Large intestine (tissue), 3 donors: ENCODE measurements at regions not wholly inside any gene's neighbourhood (a gene's known extent, or its start where the extent isn't known, plus 50 kb on each side); places are given as distances from the start of the nearest gene placed in this dataset.

Experiments
- DNase-seq, 2 donors: peaks; one replicate each; pipeline versions ENCODE4 v3.0.0 to v3.0.0-alpha.2; 2013
- H3K27ac ChIP-seq: one replicate; pipeline ENCODE4 v1.5.1; 2013; ENCODE audit warnings: low read length
- H3K27me3 ChIP-seq: 2 replicates; pipeline ENCODE4 v1.6.1; 2013; ENCODE audit warnings: low read length; ENCODE audit not compliant: control insufficient read depth, insufficient read depth
- H3K36me3 ChIP-seq: 2 replicates; pipeline ENCODE4 v1.6.1; 2013; ENCODE audit warnings: low read length; ENCODE audit not compliant: control insufficient read depth, insufficient read depth
- H3K4me1 ChIP-seq: one replicate; pipeline ENCODE4 v1.6.1; 2013; ENCODE audit warnings: low read length; ENCODE audit not compliant: control insufficient read depth, insufficient read depth
- H3K4me3 ChIP-seq: one replicate; pipeline ENCODE4 v1.5.1; 2013; ENCODE audit warnings: low read length
- H3K9me3 ChIP-seq: one replicate; pipeline ENCODE4 v1.6.1; 2013; ENCODE audit warnings: mild to moderate bottlenecking, low read depth, low read length, moderate library complexity; ENCODE audit not compliant: control insufficient read depth
- WGBS: methylation state at CpG from one replicate; pipeline ENCODE4 v1.1.5; 2013; ENCODE audit warnings: low lambda C conversion rate; ENCODE audit not compliant: insufficient coverage; 5-methylcytosine and 5-hydroxymethylcytosine counted together

GRCh38 chr3:26050776-26051175 lies 260.9 kb downstream of the OXSM start:
- DNase-seq, result no peak
- no peak overlapping the region for H3K4me3 ChIP-seq
- H3K9me3 ChIP-seq, result no peaks in the 10 kb centered on the region
- H3K36me3 ChIP-seq, result no peaks in the 10 kb centered on the region
- no peaks in the 10 kb centered on the region for H3K4me1 ChIP-seq
- no peaks in the 10 kb centered on the region for H3K27me3 ChIP-seq
- no peak overlapping the region for H3K27ac ChIP-seq
- WGBS, result no CpG with 5 or more reads among the region's 1 CpG

- H3K36me3 ChIP-seq, result no peaks in the 10 kb centered on the region
- H3K4me1 ChIP-seq, result no peaks in the 10 kb centered on the region
- H3K27ac ChIP-seq, result no peak overlapping the region
- WGBS, result no CpG with 5 or more reads among the region's 4 CpGs
- DNase-seq, result no peak
- H3K4me3 ChIP-seq, result no peak overlapping the region
- no peaks in the 10 kb centered on the region for H3K27me3 ChIP-seq
- no peaks in the 10 kb centered on the region for H3K9me3 ChIP-seq
Observed at GRCh38 chr3:26058901-26059321, 269.0 kb downstream of the OXSM start.

GRCh38 chr3:26061947-26062346 lies 272.1 kb downstream of the OXSM start:
- Histone ChIP-seq H3K27ac (no peak overlapping the region), H3K27me3 (no peaks in the 10 kb centered on the region), H3K36me3 (no peaks in the 10 kb centered on the region), H3K9me3 (no peaks in the 10 kb centered on the region), H3K4me3 (no peak overlapping the region), H3K4me1 (no peaks in the 10 kb centered on the region)
- DNase-seq, result no peak

GRCh38 chr3:26064297-26064696 lies 274.4 kb downstream of the OXSM start:
- H3K9me3 ChIP-seq, result no peaks in the 10 kb centered on the region
- H3K4me1 ChIP-seq, result no peaks in the 10 kb centered on the region
- H3K36me3 ChIP-seq, result no peaks in the 10 kb centered on the region
- no peak for DNase-seq
- H3K27me3 ChIP-seq, result no peaks in the 10 kb centered on the region
- no peak overlapping the region for H3K4me3 ChIP-seq
- WGBS, result no CpG with 5 or more reads among the region's 1 CpG
- H3K27ac ChIP-seq, result no peak overlapping the region

- WGBS, result no CpG with 5 or more reads among the region's 4 CpGs
- no peak overlapping the region for H3K27ac ChIP-seq
- H3K36me3 ChIP-seq, result no peaks in the 10 kb centered on the region
- DNase-seq, result no peak
- no peaks in the 10 kb centered on the region for H3K4me1 ChIP-seq
- no peaks in the 10 kb centered on the region for H3K9me3 ChIP-seq
- no peaks in the 10 kb centered on the region for H3K27me3 ChIP-seq
- no peak overlapping the region for H3K4me3 ChIP-seq
Observed at GRCh38 chr3:26068890-26069289, 279.0 kb downstream of the OXSM start.

- H3K27me3 ChIP-seq, result no peaks in the 10 kb centered on the region
- WGBS, result no CpG with 5 or more reads among the region's 1 CpG
- no peak overlapping the region for H3K27ac ChIP-seq
- no peak overlapping the region for H3K4me3 ChIP-seq
- H3K9me3 ChIP-seq, result no peaks in the 10 kb centered on the region
- H3K36me3 ChIP-seq, result no peaks in the 10 kb centered on the region
- DNase-seq, result no peak
- no peaks in the 10 kb centered on the region for H3K4me1 ChIP-seq
Observed at GRCh38 chr3:26070854-26071253, 281.0 kb downstream of the OXSM start.

- no peaks in the 10 kb centered on the region for H3K9me3 ChIP-seq
- no CpG with 5 or more reads among the region's 1 CpG for WGBS
Observed at GRCh38 chr3:26074080-26074479, 284.2 kb downstream of the OXSM start.

GRCh38 chr3:26078539-26078938 lies 288.6 kb downstream of the OXSM start:
- no peaks in the 10 kb centered on the region for H3K9me3 ChIP-seq
- no peaks in the 10 kb centered on the region for H3K36me3 ChIP-seq
- H3K27ac ChIP-seq, result no peak overlapping the region
- 100% methylated on average over 1 of the region's 1 CpG for WGBS
- no peak overlapping the region for H3K4me3 ChIP-seq
- H3K4me1 ChIP-seq, result no peaks in the 10 kb centered on the region
- H3K27me3 ChIP-seq, result no peaks in the 10 kb centered on the region
- no peak for DNase-seq

More at GRCh38 chr3:26074080-26074479, 284.2 kb downstream of the OXSM start:
- H3K4me1 ChIP-seq, result no peaks in the 10 kb centered on the region
- no peak overlapping the region for H3K4me3 ChIP-seq
- no peak for DNase-seq
- H3K27ac ChIP-seq, result no peak overlapping the region
- H3K36me3 ChIP-seq, result no peaks in the 10 kb centered on the region
- no peaks in the 10 kb centered on the region for H3K27me3 ChIP-seq

GRCh38 chr3:26081166-26081565 lies 291.3 kb downstream of the OXSM start:
- Histone ChIP-seq H3K27me3 (no peaks in the 10 kb centered on the region), H3K4me3 (no peak overlapping the region), H3K27ac (no peak overlapping the region), H3K4me1 (no peaks in the 10 kb centered on the region), H3K9me3 (no peaks in the 10 kb centered on the region), H3K36me3 (no peaks in the 10 kb centered on the region)
- no peak for DNase-seq
- WGBS, result no CpG with 5 or more reads among the region's 1 CpG

GRCh38 chr3:26081806-26082205 lies 291.9 kb downstream of the OXSM start:
- Histone ChIP-seq H3K4me3 (no peak overlapping the region), H3K9me3 (no peaks in the 10 kb centered on the region), H3K27me3 (no peaks in the 10 kb centered on the region), H3K27ac (no peak overlapping the region), H3K4me1 (no peaks in the 10 kb centered on the region), H3K36me3 (no peaks in the 10 kb centered on the region)
- no CpG with 5 or more reads among the region's 1 CpG for WGBS
- DNase-seq, result no peak

GRCh38 chr3:26082911-26083310 lies 293.0 kb downstream of the OXSM start:
- Histone ChIP-seq H3K36me3 (no peaks in the 10 kb centered on the region), H3K4me3 (no peak overlapping the region), H3K27me3 (no peaks in the 10 kb centered on the region), H3K4me1 (no peaks in the 10 kb centered on the region), H3K9me3 (no peaks in the 10 kb centered on the region), H3K27ac (no peak overlapping the region)
- no peak for DNase-seq
- WGBS, result 100% methylated on average over 1 of the region's 3 CpGs
